Endothelial cell (in vitro differentiated cells): ENCODE measurements at regions not wholly inside any gene's neighbourhood (a gene's known extent, or its start where the extent isn't known, plus 50 kb on each side); places are given as distances from the start of the nearest gene placed in this dataset.

Source experiments
- DNase-seq: peaks from one replicate; pipeline ENCODE4 v3.0.0; 2021; ENCODE audit warnings: low spot score
- H3K27ac Mint-ChIP-seq: one replicate; pipeline ENCODE4 v1.8.0; 2021; ENCODE audit warnings: mixed read lengths, inconsistent platforms; ENCODE audit not compliant: unreplicated experiment
- H3K27me3 Mint-ChIP-seq: one replicate; pipeline ENCODE4 v1.8.0; 2021; ENCODE audit warnings: mild to moderate bottlenecking, moderate library complexity, mixed read lengths, inconsistent platforms; ENCODE audit not compliant: unreplicated experiment
- H3K36me3 Mint-ChIP-seq: one replicate; pipeline ENCODE4 v1.8.0; 2021; ENCODE audit warnings: mild to moderate bottlenecking, low read depth, mixed read lengths, inconsistent platforms; ENCODE audit not compliant: unreplicated experiment
- H3K4me1 Mint-ChIP-seq: one replicate; pipeline ENCODE4 v1.8.0; 2021; ENCODE audit warnings: mild to moderate bottlenecking, mixed read lengths, inconsistent platforms; ENCODE audit not compliant: unreplicated experiment
- H3K4me3 Mint-ChIP-seq: one replicate; pipeline ENCODE4 v1.8.0; 2021; ENCODE audit warnings: mild to moderate bottlenecking, mixed read lengths, inconsistent platforms; ENCODE audit not compliant: unreplicated experiment
- H3K9me3 Mint-ChIP-seq: one replicate; pipeline ENCODE4 v1.8.0; 2021; ENCODE audit warnings: mixed read lengths, inconsistent platforms; ENCODE audit not compliant: unreplicated experiment
- TF ChIP-seq, protein P1 (sequence below): fragments of 200-600 bp; sonication (generic); IDR thresholded peaks from one replicate; pipeline ENCODE4 v1.5.0; 2021; ENCODE audit warnings: antibody characterized with exemption; ENCODE audit not compliant: unreplicated experiment

DNA sequence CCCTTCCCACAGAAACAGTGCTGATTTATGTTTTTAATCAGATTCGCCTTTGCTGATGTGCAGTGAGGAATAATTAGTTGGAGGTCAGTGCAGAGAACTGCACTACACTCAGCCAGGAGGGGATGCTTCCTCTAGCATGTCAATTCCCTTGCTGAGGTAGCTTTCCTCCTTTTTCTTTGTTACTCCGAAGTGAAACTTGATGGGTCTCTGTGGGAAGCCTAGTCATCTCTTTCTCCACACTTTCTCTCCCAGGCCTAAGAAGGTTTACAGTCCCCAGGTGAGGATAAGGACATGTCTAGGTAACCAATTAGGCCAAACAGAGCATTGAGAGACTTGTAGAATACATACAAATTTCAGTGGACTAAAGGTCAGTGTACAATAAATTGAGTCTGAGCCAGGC lies 461.8 kb downstream of the KIF4B start:
- no peak overlapping the region for H3K27ac Mint-ChIP-seq
- H3K36me3 Mint-ChIP-seq, result no peaks in the 10 kb centered on the region
- TF ChIP-seq, protein P1, sequence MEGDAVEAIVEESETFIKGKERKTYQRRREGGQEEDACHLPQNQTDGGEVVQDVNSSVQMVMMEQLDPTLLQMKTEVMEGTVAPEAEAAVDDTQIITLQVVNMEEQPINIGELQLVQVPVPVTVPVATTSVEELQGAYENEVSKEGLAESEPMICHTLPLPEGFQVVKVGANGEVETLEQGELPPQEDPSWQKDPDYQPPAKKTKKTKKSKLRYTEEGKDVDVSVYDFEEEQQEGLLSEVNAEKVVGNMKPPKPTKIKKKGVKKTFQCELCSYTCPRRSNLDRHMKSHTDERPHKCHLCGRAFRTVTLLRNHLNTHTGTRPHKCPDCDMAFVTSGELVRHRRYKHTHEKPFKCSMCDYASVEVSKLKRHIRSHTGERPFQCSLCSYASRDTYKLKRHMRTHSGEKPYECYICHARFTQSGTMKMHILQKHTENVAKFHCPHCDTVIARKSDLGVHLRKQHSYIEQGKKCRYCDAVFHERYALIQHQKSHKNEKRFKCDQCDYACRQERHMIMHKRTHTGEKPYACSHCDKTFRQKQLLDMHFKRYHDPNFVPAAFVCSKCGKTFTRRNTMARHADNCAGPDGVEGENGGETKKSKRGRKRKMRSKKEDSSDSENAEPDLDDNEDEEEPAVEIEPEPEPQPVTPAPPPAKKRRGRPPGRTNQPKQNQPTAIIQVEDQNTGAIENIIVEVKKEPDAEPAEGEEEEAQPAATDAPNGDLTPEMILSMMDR, result no peak
- peaks cover 20% of the 10 kb centered on the region for H3K4me1 Mint-ChIP-seq
- no peak for DNase-seq
- no peak overlapping the region for H3K4me3 Mint-ChIP-seq
- H3K27me3 Mint-ChIP-seq, result no peaks in the 10 kb centered on the region
- H3K9me3 Mint-ChIP-seq, result no peaks in the 10 kb centered on the region

DNA sequence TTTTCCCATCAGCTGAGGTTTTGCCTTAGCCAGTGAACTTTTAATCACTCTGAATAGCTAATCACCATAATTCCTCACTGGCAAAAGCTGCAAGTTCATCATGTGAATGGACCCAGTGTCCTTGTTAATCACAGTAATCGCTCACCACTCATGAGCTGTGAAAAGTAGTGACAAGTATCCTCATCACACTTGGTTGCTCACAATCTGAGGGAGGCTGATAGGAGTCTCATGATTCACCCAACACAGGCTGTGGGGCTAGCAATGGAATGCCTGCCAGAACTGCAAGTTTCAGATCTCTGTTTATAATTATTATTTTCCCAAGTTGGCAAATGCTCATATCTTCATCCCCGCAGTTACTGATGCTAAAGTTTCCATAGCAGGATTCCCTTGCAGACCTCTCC lies 467.2 kb downstream of the KIF4B start:
- no peaks in the 10 kb centered on the region for H3K9me3 Mint-ChIP-seq

GRCh38 chr5:155481182-155481581 lies 467.6 kb downstream of the KIF4B start:
- Mint-ChIP-seq H3K27me3 (no peaks in the 10 kb centered on the region), H3K36me3 (no peaks in the 10 kb centered on the region), H3K9me3 (no peaks in the 10 kb centered on the region), H3K4me3 (no peak overlapping the region), H3K4me1 (peaks cover 4% of the 10 kb centered on the region), H3K27ac (no peak overlapping the region)
- TF ChIP-seq, protein P1, result no peak
- no peak for DNase-seq

More for the DNA sequence above, 467.2 kb downstream of the KIF4B start:
- peaks cover 4% of the 10 kb centered on the region for H3K4me1 Mint-ChIP-seq
- TF ChIP-seq, protein P1, result no peak
- no peaks in the 10 kb centered on the region for H3K27me3 Mint-ChIP-seq
- H3K36me3 Mint-ChIP-seq, result no peaks in the 10 kb centered on the region
- no peak overlapping the region for H3K4me3 Mint-ChIP-seq
- no peak overlapping the region for H3K27ac Mint-ChIP-seq
- DNase-seq, result no peak

DNA sequence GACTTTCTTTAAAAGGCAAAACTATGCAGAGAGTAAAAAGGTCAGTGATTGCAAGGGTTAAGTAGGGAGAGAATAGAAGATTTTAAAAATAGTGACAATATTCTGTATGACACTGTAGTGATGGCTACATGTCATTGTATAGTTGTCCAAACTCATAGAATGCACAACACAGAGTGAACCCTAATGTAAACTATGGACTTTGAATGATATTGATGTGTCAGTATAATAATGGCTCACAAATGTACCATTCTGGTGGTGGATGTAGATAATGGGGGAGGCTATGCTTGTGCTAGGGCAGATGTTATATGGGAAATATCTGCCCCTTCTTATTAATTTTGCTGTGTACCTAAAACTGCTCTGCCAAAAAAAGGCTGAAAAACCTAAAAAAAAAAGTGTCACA lies 468.9 kb downstream of the KIF4B start:
- Mint-ChIP-seq H3K4me1 (peaks cover 4% of the 10 kb centered on the region), H3K36me3 (no peaks in the 10 kb centered on the region), H3K27ac (no peak overlapping the region), H3K27me3 (no peaks in the 10 kb centered on the region), H3K9me3 (no peaks in the 10 kb centered on the region), H3K4me3 (no peak overlapping the region)
- TF ChIP-seq, protein P1, result no peak
- DNase-seq, result no peak

DNA sequence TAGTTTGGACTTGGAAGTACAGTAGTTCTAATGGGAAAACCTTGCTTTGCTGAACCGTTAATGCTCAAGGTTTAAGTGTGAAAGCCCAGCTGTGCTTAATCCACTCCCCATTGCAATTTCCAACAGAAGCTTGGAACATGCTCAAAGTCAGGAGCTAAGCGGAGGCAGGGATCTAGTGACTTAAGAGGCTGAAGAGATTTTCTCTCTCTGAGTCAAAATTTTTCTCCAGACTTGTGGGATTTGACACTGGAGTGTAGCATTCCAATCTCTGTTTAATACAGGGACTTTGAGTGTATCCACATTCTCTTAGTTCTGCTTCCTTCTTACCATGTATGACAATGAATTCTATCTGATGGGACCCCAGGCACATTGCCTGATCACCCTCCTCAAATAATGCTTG lies 471.8 kb downstream of the KIF4B start:
- Mint-ChIP-seq H3K4me3 (no peak overlapping the region), H3K27ac (no peak overlapping the region), H3K9me3 (no peaks in the 10 kb centered on the region), H3K36me3 (no peaks in the 10 kb centered on the region), H3K4me1 (no peaks in the 10 kb centered on the region), H3K27me3 (no peaks in the 10 kb centered on the region)
- no peak for DNase-seq
- TF ChIP-seq, protein P1, result no peak
